Body of pancreas (tissue), 4 donors: ENCODE measurements at regions not wholly inside any gene's neighbourhood (a gene's known extent, or its start where the extent isn't known, plus 50 kb on each side); places are given as distances from the start of the nearest gene placed in this dataset.

Experiments used
- CTCF ChIP-seq, 7 experiments: fragments of 450-650 bp in 4 of 7; fragments of 200-600 bp in 3 of 7; sonication (generic) in 3 of 7; IDR thresholded peaks; one replicate each; pipeline ENCODE4 v1.5.1; 2016 to 2019; ENCODE audit warnings: antibody characterized with exemption in 7 of 7
- POLR2A ChIP-seq, 3 donors: fragments of 450-650 bp; IDR thresholded peaks; one replicate each; pipeline ENCODE4 v1.6.1; 2016; ENCODE audit warnings: antibody characterized with exemption in 3 of 3, mild to moderate bottlenecking in 2 of 3

- TF ChIP-seq CTCF (IDR thresholded peaks at IDR 0.05) (no peak), POLR2A (IDR thresholded peaks at IDR 0.05) (no peak)
Measured at GRCh38 chr10:107417446-107417845, 252.9 kb upstream of the SORCS1 start.
